A673 (cell line): ENCODE measurements at regions not wholly inside any gene's neighbourhood (a gene's known extent, or its start where the extent isn't known, plus 50 kb on each side); places are given as distances from the start of the nearest gene placed in this dataset.

Source experiments
- BruUV-seq: library from RNA; stranded (reverse); fragments of 400-500 nt; replicated peaks from 2 replicates; lab custom pipeline; 2021; lab: Mats Ljungman, UMichigan
- CTCF ChIA-PET: fragments of 300-600 bp; sonication (Branson Sonifier 250); formaldehyde crosslinking; loops from one replicate; lab custom pipeline; 2022; ENCODE audit warnings: antibody characterized with exemption; lab: Charles Lee
- POLR2A ChIA-PET: fragments of 300-600 bp; sonication (Branson Sonifier 250); formaldehyde crosslinking; loops from one replicate; lab custom pipeline; 2022; ENCODE audit warnings: antibody characterized with exemption; ENCODE audit not compliant: low non-redundant PET; lab: Charles Lee
- DNase-seq: peaks from one replicate; pipeline ENCODE4 v3.0.0-alpha.2; 2015; ENCODE audit warnings: low spot score
- H3K27ac ChIP-seq: fragments of 200-600 bp; sonication (generic); 2 replicates; pipeline ENCODE4 v1.5.1; 2016; ENCODE audit warnings: mixed run types, low read depth, mild to moderate bottlenecking, mixed read lengths, antibody characterized with exemption, low read length; ENCODE audit not compliant: poor library complexity, severe bottlenecking
- H3K27me3 ChIP-seq: fragments of 200-600 bp; sonication (generic); replicated peaks from 2 replicates; pipeline ENCODE4 v1.6.1; 2017; ENCODE audit warnings: mixed run types, low read depth, mild to moderate bottlenecking, mixed read lengths, antibody characterized with exemption, low read length; ENCODE audit not compliant: insufficient read depth, poor library complexity
- H3K36me3 ChIP-seq: fragments of 200-600 bp; sonication (generic); 2 replicates; pipeline ENCODE4 v1.6.1; 2016; ENCODE audit warnings: mixed run types, mild to moderate bottlenecking, mixed read lengths, antibody characterized with exemption, low read length; ENCODE audit not compliant: insufficient read depth, poor library complexity, severe bottlenecking
- H3K4me1 ChIP-seq: fragments of 200-600 bp; sonication (generic); 2 replicates; pipeline ENCODE4 v1.6.1; 2017; ENCODE audit warnings: mixed run types, mild to moderate bottlenecking, mixed read lengths, antibody characterized with exemption, low read length; ENCODE audit not compliant: insufficient read depth, poor library complexity, severe bottlenecking
- H3K4me3 ChIP-seq: fragments of 200-600 bp; sonication (generic); 2 replicates; pipeline ENCODE4 v1.5.1; 2016; ENCODE audit warnings: low read depth, mixed run types, mild to moderate bottlenecking, mixed read lengths, low read length; ENCODE audit not compliant: poor library complexity, severe bottlenecking
- H3K9me3 ChIP-seq: fragments of 200-600 bp; sonication (generic); 2 replicates; pipeline ENCODE4 v1.6.1; 2016; ENCODE audit warnings: mixed run types, low read depth, mild to moderate bottlenecking, mixed read lengths, antibody characterized with exemption, low read length; ENCODE audit not compliant: poor library complexity, severe bottlenecking
- CTCF ChIP-seq: fragments of 300-800, 200-600 bp; sonication (generic); conservative IDR thresholded peaks from 2 replicates; pipeline ENCODE4 v1.5.1; 2017; ENCODE audit warnings: low read depth, mild to moderate bottlenecking, antibody characterized with exemption, low read length, moderate library complexity, mixed read lengths
- EZH2 ChIP-seq: fragments of 200-600 bp; sonication (generic); IDR thresholded peaks from 2 replicates; pipeline ENCODE4 v1.6.1; 2017; ENCODE audit warnings: borderline replicate concordance, low read depth, mild to moderate bottlenecking, mixed read lengths, antibody characterized with exemption, low read length; ENCODE audit not compliant: poor library complexity, severe bottlenecking
- intact Hi-C: fragments of 100-400 bp; cut with micrococcal nuclease; formaldehyde crosslinking; loops from one replicate; pipeline ENCODE4 v1.10.0; 2022; ENCODE audit not compliant: unreplicated experiment

- Histone ChIP-seq H3K4me3 (no peak overlapping the region), H3K36me3 (no peaks in the 10 kb centered on the region), H3K4me1 (no peaks in the 10 kb centered on the region), H3K27me3 (no peaks in the 10 kb centered on the region), H3K9me3 (no peaks in the 10 kb centered on the region), H3K27ac (no peak overlapping the region)
- TF ChIP-seq CTCF (no peak), EZH2 (no peak)
- DNase-seq: no peak
- no TSS peak for BruUV-seq
- intact Hi-C loops: no loop called here
- POLR2A ChIA-PET: no interaction called here
- CTCF ChIA-PET: no interaction called here
These were observed 133.4 kb downstream of the HAO1 start for GRCh38 chr20:7806831-7807230.

- TF ChIP-seq EZH2 (no peak), CTCF (no peak)
- intact Hi-C loops: no loop called here
- Histone ChIP-seq H3K36me3 (no peaks in the 10 kb centered on the region), H3K27ac (no peak overlapping the region), H3K9me3 (no peaks in the 10 kb centered on the region), H3K4me1 (no peaks in the 10 kb centered on the region), H3K4me3 (no peak overlapping the region), H3K27me3 (no peaks in the 10 kb centered on the region)
- ChIA-PET POLR2A (no interaction called here), CTCF (no interaction called here)
- no TSS peak for BruUV-seq
- DNase-seq: no peak
These were observed 123.0 kb downstream of the HAO1 start for GRCh38 chr20:7817286-7817685.

GRCh38 chr20:7818477-7818876, 121.8 kb downstream of the HAO1 start:
- intact Hi-C loops: no loop called here
- CTCF ChIA-PET: no interaction called here
- no peak overlapping the region for H3K4me3 ChIP-seq
- DNase-seq: no peak
- TF ChIP-seq CTCF (no peak), EZH2 (no peak)
- POLR2A ChIA-PET: no interaction called here
- no peaks in the 10 kb centered on the region for H3K36me3 ChIP-seq
- BruUV-seq: no TSS peak
- H3K27me3 ChIP-seq: no peaks in the 10 kb centered on the region
- no peak overlapping the region for H3K27ac ChIP-seq
- no peaks in the 10 kb centered on the region for H3K9me3 ChIP-seq
- no peaks in the 10 kb centered on the region for H3K4me1 ChIP-seq
